ENCODE measurements at regions not wholly inside any gene's neighbourhood (a gene's known extent, or its start where the extent isn't known, plus 50 kb on each side); places are given as distances from the start of the nearest gene placed in this dataset.
A peak's percentile ranks its signal among the peaks of the same experiment; 100 is the strongest.

- intact Hi-C loops (cut with DNase I): no loop called here
These were observed 78.4 kb upstream of the MAX start for GRCh38 chr14:65180725-65181025.

GRCh38 chr14:65184032-65184764 is 81.9 kb upstream of the MAX start:
- no peak for DNase-seq
- intact Hi-C loops (cut with DNase I): no loop called here

More at GRCh38 chr14:65180725-65181025, 78.4 kb upstream of the MAX start:
- DNase-seq: no peak

- intact Hi-C loops (cut with DNase I): no loop called here
- no peak for DNase-seq
These were observed 83.5 kb upstream of the MAX start for GRCh38 chr14:65185829-65186228.

GRCh38 chr14:65186951-65187350 is 84.6 kb upstream of the MAX start:
- intact Hi-C loops (cut with DNase I): no loop called here
- no peak for DNase-seq

- intact Hi-C loops (cut with DNase I): no loop called here
These were observed 85.2 kb upstream of the MAX start for GRCh38 chr14:65187421-65188049.

GRCh38 chr14:65190312-65190711 is 88.0 kb upstream of the MAX start:
- intact Hi-C loops (cut with DNase I): no loop called here
- no peak for DNase-seq

More at GRCh38 chr14:65187421-65188049, 85.2 kb upstream of the MAX start:
- DNase-seq: no peak

- intact Hi-C loops (cut with DNase I): no loop called here
- DNase-seq: no peak
These were observed 89.4 kb upstream of the MAX start for GRCh38 chr14:65191716-65192115.

GRCh38 chr14:65192686-65193085 is 90.4 kb upstream of the MAX start:
- DNase-seq: no peak

GRCh38 chr14:65193916-65194590 is 91.7 kb upstream of the MAX start:
- DNase-seq: no peak
- intact Hi-C loops (cut with DNase I): no loop called here

More at GRCh38 chr14:65192686-65193085, 90.4 kb upstream of the MAX start:
- intact Hi-C loops (cut with DNase I): no loop called here

GRCh38 chr14:65195042-65195719 is 92.9 kb upstream of the MAX start:
- DNase-seq: no peak
- intact Hi-C loops (cut with DNase I): no loop called here

GRCh38 chr14:65198346-65198745 is 96.0 kb upstream of the MAX start:
- intact Hi-C loops (cut with DNase I): no loop called here
- DNase-seq: no peak

- intact Hi-C loops (cut with DNase I): no loop called here
- no peak for DNase-seq
These were observed 98.1 kb upstream of the MAX start for GRCh38 chr14:65200454-65200853.

GRCh38 chr14:65203574-65203973 is 101.3 kb upstream of the MAX start:
- intact Hi-C loops (cut with DNase I): no loop called here
- no peak for DNase-seq

GRCh38 chr14:65204056-65204455 is 101.7 kb upstream of the MAX start:
- no peak for DNase-seq
- intact Hi-C loops (cut with DNase I): no loop called here

GRCh38 chr14:65206078-65206447 is 103.7 kb upstream of the MAX start:
- no peak for DNase-seq
- intact Hi-C loops (cut with DNase I): no loop called here

GRCh38 chr14:65206448-65207096 is 104.3 kb upstream of the MAX start:
- intact Hi-C loops (cut with DNase I): no loop called here
- DNase-seq: peak in 1 of 42 donors; percentile 17

- intact Hi-C loops (cut with DNase I): no loop called here
- no peak for DNase-seq
These were observed 106.2 kb upstream of the MAX start for GRCh38 chr14:65208548-65208947.

GRCh38 chr14:65210118-65210821 is 108.0 kb upstream of the MAX start:
- DNase-seq: no peak

GRCh38 chr14:65210822-65211182 is 108.5 kb upstream of the MAX start:
- intact Hi-C loops (cut with DNase I): no loop called here
- no peak for DNase-seq

More at GRCh38 chr14:65210118-65210821, 108.0 kb upstream of the MAX start:
- intact Hi-C loops (cut with DNase I): no loop called here

All from head of caudate nucleus (tissue), 42 donors.